Esophagus squamous epithelium (tissue), 4 donors: ENCODE measurements at regions not wholly inside any gene's neighbourhood (a gene's known extent, or its start where the extent isn't known, plus 50 kb on each side); places are given as distances from the start of the nearest gene placed in this dataset.

Source experiments
- CTCF ChIP-seq, 6 experiments: fragments of 450-650 bp in 4 of 6; fragments of 200-600 bp in 2 of 6; sonication (generic) in 2 of 6; IDR thresholded peaks; one replicate each; pipeline ENCODE4 v1.5.1; 2016 to 2019; ENCODE audit warnings: antibody characterized with exemption in 6 of 6, mild to moderate bottlenecking in 4 of 6, moderate library complexity in 4 of 6
- POLR2A ChIP-seq, 4 donors: fragments of 450-650 bp; IDR thresholded peaks; one replicate each; pipeline ENCODE4 v1.6.1; 2017; ENCODE audit warnings: antibody characterized with exemption in 4 of 4, mild to moderate bottlenecking in 4 of 4, moderate library complexity in 3 of 4

- no peak for TF ChIP-seq CTCF (IDR thresholded peaks at IDR 0.05)
- TF ChIP-seq POLR2A (IDR thresholded peaks at IDR 0.05) = no peak
Observed at GRCh38 chr16:62583414-62583813, 547.2 kb upstream of the CDH8 start.
